DND-41 (cell line): ENCODE measurements at regions not wholly inside any gene's neighbourhood (a gene's known extent, or its start where the extent isn't known, plus 50 kb on each side); places are given as distances from the start of the nearest gene placed in this dataset.

Experiments
- ATAC-seq: fragments of 200-7000 bp; cut with Tn5 transposase; 3 replicates; pipeline ENCODE4 v1.9.1; 2021; ENCODE audit warnings: low read depth; ENCODE audit not compliant: insufficient read depth
- DNase-seq: peaks from one replicate; pipeline ENCODE4 v3.0.0-alpha.2; 2020
- H2AFZ ChIP-seq: 2 replicates; pipeline ENCODE4 v1.6.0; 2012; ENCODE audit warnings: low read depth, low read length
- H3K27ac ChIP-seq: 2 replicates; pipeline ENCODE4 v1.5.1; 2012; ENCODE audit warnings: low read length, inconsistent platforms
- H3K27me3 ChIP-seq: fragments of 200-600 bp; sonication (generic); 2 replicates; pipeline ENCODE4 v1.6.0; 2012; ENCODE audit warnings: low read length, mild to moderate bottlenecking, inconsistent platforms; ENCODE audit not compliant: insufficient read depth, poor library complexity
- H3K36me3 ChIP-seq: 2 replicates; pipeline ENCODE4 v1.5.1; 2012; ENCODE audit warnings: low read length, inconsistent platforms; ENCODE audit not compliant: insufficient read depth
- H3K4me1 ChIP-seq: 2 replicates; pipeline ENCODE4 v1.5.1; 2012; ENCODE audit warnings: mild to moderate bottlenecking, low read length; ENCODE audit not compliant: insufficient read depth
- H3K4me2 ChIP-seq: 2 replicates; pipeline ENCODE4 v1.6.0; 2012; ENCODE audit warnings: mild to moderate bottlenecking, moderate library complexity, low read length, inconsistent platforms; ENCODE audit not compliant: insufficient read depth
- H3K4me3 ChIP-seq, 2 experiments: fragments of 200-600 bp in 1 of 2; shearing (Covaris generic) in 1 of 2; 2 replicates each; pipeline ENCODE4 v1.5.1; 2012 to 2016; ENCODE audit warnings: inconsistent platforms in 2 of 2, low read length in 2 of 2, mild to moderate bottlenecking in 2 of 2, low read depth in 1 of 2, moderate library complexity in 1 of 2
- H3K79me2 ChIP-seq: 2 replicates; pipeline ENCODE4 v1.6.0; 2012; ENCODE audit warnings: low read length, inconsistent platforms; ENCODE audit not compliant: insufficient read depth
- H3K9ac ChIP-seq: 2 replicates; pipeline ENCODE4 v1.6.0; 2012; ENCODE audit warnings: low read depth, mild to moderate bottlenecking, inconsistent platforms, low read length, moderate library complexity
- H3K9me3 ChIP-seq: 2 replicates; pipeline ENCODE4 v1.5.1; 2012; ENCODE audit warnings: low read length, moderate library complexity, mild to moderate bottlenecking, inconsistent platforms; ENCODE audit not compliant: insufficient read depth, severe bottlenecking
- H4K20me1 ChIP-seq: 2 replicates; pipeline ENCODE4 v1.6.0; 2012; ENCODE audit warnings: low read length; ENCODE audit not compliant: insufficient read depth
- CTCF ChIP-seq: IDR thresholded peaks from 2 replicates; pipeline ENCODE4 v1.5.1; 2012; ENCODE audit warnings: borderline replicate concordance, low read length, moderate library complexity, mild to moderate bottlenecking; ENCODE audit not compliant: poor library complexity, severe bottlenecking; ENCODE audit errors: extremely low read depth
- EZH2 ChIP-seq: IDR thresholded peaks from 3 replicates; pipeline ENCODE4 v1.6.1; 2012; ENCODE audit warnings: borderline replicate concordance, low read depth, mild to moderate bottlenecking, moderate library complexity, low read length, inconsistent platforms; ENCODE audit not compliant: severe bottlenecking

- H3K4me2 ChIP-seq: no peak overlapping the region
- H3K27me3 ChIP-seq: no peaks in the 10 kb centered on the region
- H3K27ac ChIP-seq: no peak overlapping the region
- no peaks in the 10 kb centered on the region for H3K9me3 ChIP-seq
- H4K20me1 ChIP-seq: no peaks in the 10 kb centered on the region
- H3K79me2 ChIP-seq: no peaks in the 10 kb centered on the region
- ATAC-seq: no peak
- no peak overlapping the region for H3K9ac ChIP-seq
- no peaks in the 10 kb centered on the region for H3K36me3 ChIP-seq
- no peak overlapping the region for H3K4me3 ChIP-seq
- TF ChIP-seq EZH2 (no peak), CTCF (no peak)
- H3K4me1 ChIP-seq: no peaks in the 10 kb centered on the region
- no peak overlapping the region for H2AFZ ChIP-seq
- DNase-seq: no peak
Measured at GRCh38 chr9:13715430-13715829, 435.9 kb upstream of the MPDZ start.

GRCh38 chr9:13707612-13708576 is 428.4 kb upstream of the MPDZ start:
- Histone ChIP-seq H3K27ac (no peak overlapping the region), H3K9me3 (no peaks in the 10 kb centered on the region), H3K27me3 (no peaks in the 10 kb centered on the region), H3K4me1 (no peaks in the 10 kb centered on the region), H3K79me2 (no peaks in the 10 kb centered on the region), H3K4me2 (no peak overlapping the region), H3K4me3 (no peak overlapping the region), H3K36me3 (no peaks in the 10 kb centered on the region), H2AFZ (no peak overlapping the region), H3K9ac (no peak overlapping the region), H4K20me1 (no peaks in the 10 kb centered on the region)
- DNase-seq (no peak), ATAC-seq (no peak)
- no peak for TF ChIP-seq EZH2
- TF ChIP-seq CTCF: no peak

GRCh38 chr9:13705918-13706317 is 426.4 kb upstream of the MPDZ start:
- no peaks in the 10 kb centered on the region for H3K9me3 ChIP-seq
- H3K9ac ChIP-seq: no peak overlapping the region
- H2AFZ ChIP-seq: no peak overlapping the region
- no peak overlapping the region for H3K4me3 ChIP-seq
- no peaks in the 10 kb centered on the region for H3K36me3 ChIP-seq
- H3K4me1 ChIP-seq: no peaks in the 10 kb centered on the region
- no peaks in the 10 kb centered on the region for H3K79me2 ChIP-seq
- H3K4me2 ChIP-seq: no peak overlapping the region
- H3K27me3 ChIP-seq: no peaks in the 10 kb centered on the region
- ATAC-seq (no peak), DNase-seq (no peak)
- H3K27ac ChIP-seq: no peak overlapping the region
- no peak for TF ChIP-seq EZH2
- no peak for TF ChIP-seq CTCF
- no peaks in the 10 kb centered on the region for H4K20me1 ChIP-seq
